RWPE2 (cell line): ENCODE measurements at regions not wholly inside any gene's neighbourhood (a gene's known extent, or its start where the extent isn't known, plus 50 kb on each side); places are given as distances from the start of the nearest gene placed in this dataset.

Experiments used
- ATAC-seq: fragments of 200-7000 bp; cut with Tn5 transposase; 3 replicates; pipeline ENCODE4 v1.9.1; 2021; ENCODE audit warnings: low read depth
- DNase-seq: peaks from one replicate; pipeline ENCODE4 v3.0.0-alpha.2; 2020; ENCODE audit warnings: low spot score
- H3K27ac ChIP-seq: fragments of 450-650 bp; 2 replicates; pipeline ENCODE4 v1.5.1; 2017; ENCODE audit warnings: mild to moderate bottlenecking; ENCODE audit not compliant: poor library complexity, severe bottlenecking
- H3K27me3 ChIP-seq: fragments of 250-450 bp; sonication (Bioruptor Pico); 2 replicates; pipeline ENCODE4 v1.5.1; 2021; ENCODE audit warnings: mild to moderate bottlenecking, moderate library complexity; ENCODE audit not compliant: insufficient read depth, poor library complexity, severe bottlenecking
- H3K36me3 ChIP-seq: fragments of 250-450 bp; sonication (Bioruptor Pico); 2 replicates; pipeline ENCODE4 v1.5.1; 2020; ENCODE audit warnings: low read depth, mild to moderate bottlenecking, moderate library complexity
- H3K4me1 ChIP-seq: fragments of 250-450 bp; sonication (Bioruptor Pico); 2 replicates; pipeline ENCODE4 v1.5.1; 2021; ENCODE audit warnings: mild to moderate bottlenecking, moderate library complexity; ENCODE audit not compliant: insufficient read depth, poor library complexity, severe bottlenecking
- H3K4me3 ChIP-seq: fragments of 250-450 bp; sonication (Bioruptor Pico); 2 replicates; pipeline ENCODE4 v1.5.1; 2021; ENCODE audit warnings: mild to moderate bottlenecking, moderate library complexity; ENCODE audit not compliant: severe bottlenecking
- H3K9me3 ChIP-seq: fragments of 250-450 bp; sonication (Bioruptor Pico); 2 replicates; pipeline ENCODE4 v1.5.1; 2021; ENCODE audit warnings: mild to moderate bottlenecking, moderate library complexity; ENCODE audit not compliant: severe bottlenecking
- TF ChIP-seq, protein P1 (sequence below): fragments of 450-650 bp; IDR thresholded peaks from one replicate; pipeline ENCODE4 v1.5.1; 2017; ENCODE audit warnings: mild to moderate bottlenecking, moderate library complexity; ENCODE audit not compliant: poor library complexity, severe bottlenecking

DNA sequence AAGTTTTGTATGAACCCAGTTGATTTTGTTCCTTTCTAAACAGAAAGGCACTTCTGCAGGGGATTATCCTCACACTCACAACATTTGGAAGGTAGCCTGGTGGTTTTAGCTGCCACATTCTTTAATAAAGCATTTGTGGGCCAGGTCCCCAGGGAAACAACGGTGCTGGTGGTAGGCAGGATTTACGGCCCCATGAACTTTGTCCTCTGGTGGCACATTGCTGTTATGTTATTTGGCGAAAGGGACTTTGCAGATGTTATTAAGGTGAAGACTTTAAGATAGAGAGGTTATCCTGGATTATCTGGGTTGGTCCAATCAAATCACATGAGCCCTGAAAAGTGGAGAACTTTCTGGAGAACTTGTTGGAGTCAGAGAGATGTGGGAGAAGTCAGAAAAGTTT lies 86.3 kb upstream of the C9orf72 start:
- no peaks in the 10 kb centered on the region for H3K27me3 ChIP-seq
- H3K9me3 ChIP-seq: no peaks in the 10 kb centered on the region
- TF ChIP-seq, protein P1, sequence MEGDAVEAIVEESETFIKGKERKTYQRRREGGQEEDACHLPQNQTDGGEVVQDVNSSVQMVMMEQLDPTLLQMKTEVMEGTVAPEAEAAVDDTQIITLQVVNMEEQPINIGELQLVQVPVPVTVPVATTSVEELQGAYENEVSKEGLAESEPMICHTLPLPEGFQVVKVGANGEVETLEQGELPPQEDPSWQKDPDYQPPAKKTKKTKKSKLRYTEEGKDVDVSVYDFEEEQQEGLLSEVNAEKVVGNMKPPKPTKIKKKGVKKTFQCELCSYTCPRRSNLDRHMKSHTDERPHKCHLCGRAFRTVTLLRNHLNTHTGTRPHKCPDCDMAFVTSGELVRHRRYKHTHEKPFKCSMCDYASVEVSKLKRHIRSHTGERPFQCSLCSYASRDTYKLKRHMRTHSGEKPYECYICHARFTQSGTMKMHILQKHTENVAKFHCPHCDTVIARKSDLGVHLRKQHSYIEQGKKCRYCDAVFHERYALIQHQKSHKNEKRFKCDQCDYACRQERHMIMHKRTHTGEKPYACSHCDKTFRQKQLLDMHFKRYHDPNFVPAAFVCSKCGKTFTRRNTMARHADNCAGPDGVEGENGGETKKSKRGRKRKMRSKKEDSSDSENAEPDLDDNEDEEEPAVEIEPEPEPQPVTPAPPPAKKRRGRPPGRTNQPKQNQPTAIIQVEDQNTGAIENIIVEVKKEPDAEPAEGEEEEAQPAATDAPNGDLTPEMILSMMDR: no peak
- no peaks in the 10 kb centered on the region for H3K36me3 ChIP-seq
- no peak for ATAC-seq
- H3K4me1 ChIP-seq: no peaks in the 10 kb centered on the region
- H3K27ac ChIP-seq: no peak overlapping the region
- DNase-seq: no peak
- H3K4me3 ChIP-seq: no peak overlapping the region

DNA sequence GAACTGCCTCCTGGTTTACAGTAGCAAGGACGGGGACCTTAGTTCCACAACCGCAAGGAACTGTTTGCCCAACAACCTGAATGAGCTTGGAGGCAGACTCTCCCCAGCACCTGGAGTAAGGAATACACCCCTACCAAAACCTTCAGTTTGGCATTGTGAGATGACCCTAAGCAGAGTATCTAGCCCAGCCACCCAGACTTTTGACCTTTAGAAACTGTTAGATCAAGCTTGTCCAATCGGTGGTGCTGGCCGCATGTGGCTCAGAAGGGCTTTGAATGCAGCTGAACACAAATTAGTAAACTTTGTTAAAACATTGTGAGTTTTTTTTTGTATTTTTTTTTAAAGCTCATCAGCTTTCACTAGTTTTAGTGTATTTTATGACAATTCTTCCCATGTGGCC lies 86.9 kb upstream of the C9orf72 start:
- DNase-seq (no peak), ATAC-seq (no peak)
- no peak overlapping the region for H3K4me3 ChIP-seq
- H3K9me3 ChIP-seq: no peaks in the 10 kb centered on the region
- H3K27ac ChIP-seq: no peak overlapping the region
- TF ChIP-seq, protein P1: no peak
- no peaks in the 10 kb centered on the region for H3K4me1 ChIP-seq
- no peaks in the 10 kb centered on the region for H3K27me3 ChIP-seq
- H3K36me3 ChIP-seq: no peaks in the 10 kb centered on the region

DNA sequence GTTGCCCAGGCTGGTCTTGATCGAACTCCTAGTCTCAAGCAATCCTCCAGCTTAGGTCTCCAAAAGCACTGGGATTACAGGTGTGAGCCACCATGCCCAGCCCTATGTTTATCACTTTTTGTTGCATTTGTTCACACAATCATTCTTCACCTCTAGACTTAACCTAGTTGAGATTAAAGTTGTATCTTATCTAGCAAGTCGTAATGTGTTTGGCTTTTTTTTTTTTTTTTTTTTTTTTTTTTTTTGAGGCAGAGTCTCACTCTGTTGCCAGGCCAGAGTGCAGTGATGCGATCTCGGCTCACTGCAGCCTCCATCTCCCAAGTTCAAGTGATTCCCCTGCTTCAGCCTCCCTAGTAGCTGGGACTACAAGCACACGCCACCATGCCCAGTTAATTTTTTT lies 90.2 kb upstream of the C9orf72 start:
- Histone ChIP-seq H3K4me1 (no peaks in the 10 kb centered on the region), H3K27ac (no peak overlapping the region), H3K9me3 (no peaks in the 10 kb centered on the region), H3K4me3 (no peak overlapping the region), H3K27me3 (no peaks in the 10 kb centered on the region), H3K36me3 (no peaks in the 10 kb centered on the region)
- TF ChIP-seq, protein P1: no peak
- ATAC-seq (no peak), DNase-seq (no peak)

DNA sequence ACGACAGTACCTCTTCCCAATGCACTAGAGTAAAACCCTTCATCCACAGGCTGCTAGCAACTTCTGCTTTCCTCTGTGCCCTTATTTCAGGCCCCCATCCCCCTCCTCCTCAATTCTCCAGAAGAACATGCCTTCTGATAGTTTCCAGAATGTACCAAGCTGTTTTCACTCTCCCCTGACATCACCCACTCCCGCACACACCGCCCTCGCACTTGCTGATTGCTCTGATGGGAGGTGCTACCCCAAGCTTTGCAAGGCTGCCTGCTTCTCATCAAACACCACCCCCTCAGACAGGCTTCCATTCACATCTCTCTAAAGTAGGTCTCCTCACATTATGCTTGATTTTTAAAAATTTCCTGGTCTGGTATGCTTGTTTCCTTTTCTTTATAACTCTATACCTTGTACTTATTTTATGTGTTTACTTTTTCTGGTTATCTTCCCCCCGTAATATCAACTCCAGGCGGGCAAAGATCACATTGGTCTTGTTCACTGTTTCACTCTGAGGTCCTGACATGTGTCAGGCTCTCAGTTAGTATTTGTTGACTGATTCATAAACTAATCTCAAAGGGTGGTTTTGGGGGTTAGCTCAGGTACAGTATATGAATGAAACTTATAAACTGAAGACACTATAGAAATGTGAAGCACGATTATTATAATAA lies 91.0 kb upstream of the C9orf72 start:
- H3K36me3 ChIP-seq: no peaks in the 10 kb centered on the region
- TF ChIP-seq, protein P1: no peak
- ATAC-seq: no peak
- no peaks in the 10 kb centered on the region for H3K4me1 ChIP-seq
- H3K4me3 ChIP-seq: no peak overlapping the region
- no peaks in the 10 kb centered on the region for H3K27me3 ChIP-seq
- H3K9me3 ChIP-seq: no peaks in the 10 kb centered on the region
- DNase-seq: no peak
- no peak overlapping the region for H3K27ac ChIP-seq

DNA sequence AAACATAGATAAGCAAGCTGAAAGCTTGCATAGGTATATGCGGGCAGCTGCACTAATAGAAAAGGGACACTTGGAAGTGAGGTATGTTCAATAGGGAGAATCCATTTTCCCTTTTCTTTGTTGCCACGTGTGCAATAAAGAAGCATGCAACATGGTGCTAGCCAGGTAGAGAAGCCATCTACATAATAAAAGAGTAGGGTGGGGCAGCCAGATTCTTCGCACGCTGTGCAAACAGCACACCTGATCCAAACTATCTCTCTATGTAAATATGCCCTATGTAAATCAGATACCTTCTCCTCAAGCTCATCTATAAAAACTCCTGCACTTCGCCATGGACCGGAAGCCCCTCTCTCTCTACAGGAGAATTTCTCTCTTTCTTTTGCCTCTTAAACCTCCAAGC lies 91.9 kb upstream of the C9orf72 start:
- Histone ChIP-seq H3K9me3 (no peaks in the 10 kb centered on the region), H3K27ac (no peak overlapping the region), H3K36me3 (no peaks in the 10 kb centered on the region), H3K4me1 (no peaks in the 10 kb centered on the region), H3K27me3 (no peaks in the 10 kb centered on the region), H3K4me3 (no peak overlapping the region)
- no peak for DNase-seq
- ATAC-seq: no peak
- TF ChIP-seq, protein P1: no peak
